Smooth muscle cell (in vitro differentiated cells): ENCODE measurements at regions not wholly inside any gene's neighbourhood (a gene's known extent, or its start where the extent isn't known, plus 50 kb on each side); places are given as distances from the start of the nearest gene placed in this dataset.

Source experiments
- DNase-seq: peaks from one replicate; lab custom pipeline; 2025; ENCODE audit not compliant: unreplicated experiment; lab: John Stamatoyannopoulos, UW
- H2AFZ ChIP-seq: fragments of 200-600 bp; sonication (generic); 2 replicates; pipeline ENCODE4 v1.6.0; 2016; ENCODE audit warnings: antibody characterized with exemption, low read depth, mild to moderate bottlenecking
- H3F3A ChIP-seq: fragments of 200-600 bp; sonication (generic); 2 replicates; pipeline ENCODE4 v1.6.0; 2017; ENCODE audit warnings: antibody characterized with exemption, low read depth
- H3K27ac ChIP-seq: fragments of 200-600 bp; sonication (generic); 2 replicates; pipeline ENCODE4 v1.5.1; 2016; ENCODE audit warnings: low read depth, mild to moderate bottlenecking
- H3K27me3 ChIP-seq: fragments of 200-600 bp; sonication (generic); 2 replicates; pipeline ENCODE4 v1.6.1; 2016; ENCODE audit warnings: low read depth, mild to moderate bottlenecking
- H3K36me3 ChIP-seq: fragments of 200-600 bp; sonication (generic); 2 replicates; pipeline ENCODE4 v1.5.1; 2016; ENCODE audit warnings: low read depth
- H3K4me1 ChIP-seq: fragments of 200-600 bp; sonication (generic); 2 replicates; pipeline ENCODE4 v1.5.1; 2016; ENCODE audit warnings: low read depth
- H3K4me2 ChIP-seq: fragments of 200-600 bp; sonication (generic); 2 replicates; pipeline ENCODE4 v1.6.0; 2016; ENCODE audit warnings: mild to moderate bottlenecking
- H3K4me3 ChIP-seq: fragments of 200-600 bp; sonication (generic); 2 replicates; pipeline ENCODE4 v1.5.1; 2016; ENCODE audit warnings: mild to moderate bottlenecking
- H3K79me2 ChIP-seq: fragments of 200-600 bp; sonication (generic); 2 replicates; pipeline ENCODE4 v1.6.0; 2016; ENCODE audit warnings: low read depth, mild to moderate bottlenecking
- H3K9ac ChIP-seq: fragments of 200-600 bp; sonication (generic); 2 replicates; pipeline ENCODE4 v1.6.0; 2016; ENCODE audit warnings: low read depth
- H3K9me3 ChIP-seq: fragments of 200-600 bp; sonication (generic); replicated peaks from 2 replicates; pipeline ENCODE4 v1.5.1; 2016; ENCODE audit warnings: low read depth
- H4K20me1 ChIP-seq: fragments of 200-600 bp; sonication (generic); 2 replicates; pipeline ENCODE4 v1.6.0; 2016; ENCODE audit warnings: low read depth
- CTCF ChIP-seq: fragments of 200-600 bp; sonication (generic); IDR thresholded peaks from 2 replicates; pipeline ENCODE4 v1.5.1; 2017; ENCODE audit warnings: borderline replicate concordance, mild to moderate bottlenecking, antibody characterized with exemption; ENCODE audit not compliant: insufficient read depth, poor library complexity, severe bottlenecking
- WGBS: methylation state at CpG from one replicate; pipeline ENCODE4 v1.1.7; 2016; ENCODE audit warnings: low lambda C conversion rate; 5-methylcytosine and 5-hydroxymethylcytosine counted together

- no peaks in the 10 kb centered on the region for H3K9me3 ChIP-seq
- H3K4me1 ChIP-seq = no peaks in the 10 kb centered on the region
- H3F3A ChIP-seq = no peaks in the 10 kb centered on the region
- H3K4me2 ChIP-seq = no peak overlapping the region
- no peak overlapping the region for H3K27ac ChIP-seq
- H3K9ac ChIP-seq = no peak overlapping the region
- H3K79me2 ChIP-seq = no peaks in the 10 kb centered on the region
- no peaks in the 10 kb centered on the region for H4K20me1 ChIP-seq
- TF ChIP-seq CTCF = no peak
- H3K36me3 ChIP-seq = no peaks in the 10 kb centered on the region
- no peak for DNase-seq
- H2AFZ ChIP-seq = no peak overlapping the region
- WGBS = 98% methylated on average over 27 of the region's 29 CpGs
- H3K4me3 ChIP-seq = no peak overlapping the region
- H3K27me3 ChIP-seq = no peaks in the 10 kb centered on the region
Observed at GRCh38 chr5:25909163-25909562, 1129.2 kb downstream of the CDH9 start.

- no peaks in the 10 kb centered on the region for H3K36me3 ChIP-seq
- no peak overlapping the region for H3K4me3 ChIP-seq
- H3K27ac ChIP-seq = no peak overlapping the region
- H3F3A ChIP-seq = no peaks in the 10 kb centered on the region
- no peaks in the 10 kb centered on the region for H3K79me2 ChIP-seq
- H4K20me1 ChIP-seq = no peaks in the 10 kb centered on the region
- H2AFZ ChIP-seq = no peak overlapping the region
- H3K4me2 ChIP-seq = no peak overlapping the region
- 73% methylated on average over 2 of the region's 2 CpGs for WGBS
- H3K27me3 ChIP-seq = no peaks in the 10 kb centered on the region
- no peak for TF ChIP-seq CTCF
- no peaks in the 10 kb centered on the region for H3K4me1 ChIP-seq
- no peak for DNase-seq
- no peaks in the 10 kb centered on the region for H3K9me3 ChIP-seq
- no peak overlapping the region for H3K9ac ChIP-seq
Observed at GRCh38 chr5:25905646-25906045, 1132.7 kb downstream of the CDH9 start.

- DNase-seq = no peak
- no peak overlapping the region for H3K27ac ChIP-seq
- H3F3A ChIP-seq = no peaks in the 10 kb centered on the region
- no peak overlapping the region for H3K4me2 ChIP-seq
- WGBS = 8% methylated on average over 2 of the region's 2 CpGs
- no peak overlapping the region for H2AFZ ChIP-seq
- no peaks in the 10 kb centered on the region for H3K79me2 ChIP-seq
- no peak overlapping the region for H3K9ac ChIP-seq
- H3K4me1 ChIP-seq = no peaks in the 10 kb centered on the region
- H3K27me3 ChIP-seq = no peaks in the 10 kb centered on the region
- no peaks in the 10 kb centered on the region for H3K9me3 ChIP-seq
- no peak overlapping the region for H3K4me3 ChIP-seq
- no peaks in the 10 kb centered on the region for H3K36me3 ChIP-seq
- H4K20me1 ChIP-seq = no peaks in the 10 kb centered on the region
- TF ChIP-seq CTCF = no peak
Observed at GRCh38 chr5:25892211-25892610, 1146.2 kb downstream of the CDH9 start.

GRCh38 chr5:25891691-25892090 is 1146.7 kb downstream of the CDH9 start:
- no peak for DNase-seq
- Histone ChIP-seq H3F3A (no peaks in the 10 kb centered on the region), H3K27ac (no peak overlapping the region), H3K4me1 (no peaks in the 10 kb centered on the region), H3K79me2 (no peaks in the 10 kb centered on the region), H2AFZ (peak overlapping the region; percentile 55), H4K20me1 (no peaks in the 10 kb centered on the region), H3K27me3 (no peaks in the 10 kb centered on the region), H3K36me3 (no peaks in the 10 kb centered on the region), H3K4me2 (no peak overlapping the region), H3K4me3 (no peak overlapping the region), H3K9me3 (no peaks in the 10 kb centered on the region), H3K9ac (no peak overlapping the region)
- no peak for TF ChIP-seq CTCF
- WGBS = 40% methylated on average over 2 of the region's 2 CpGs
